DOHH2 (cell line): ENCODE measurements at regions not wholly inside any gene's neighbourhood (a gene's known extent, or its start where the extent isn't known, plus 50 kb on each side); places are given as distances from the start of the nearest gene placed in this dataset.
"Not testable (repeated sequence)": the region's sequence is repeated elsewhere in the genome, so short reads cannot be mapped to it uniquely, and the experiment has no call there.

ENCODE experiments used
- H3F3A ChIP-seq: fragments of 200-600 bp; sonication (generic), shearing (Covaris generic); 2 replicates; pipeline ENCODE4 v1.6.0; 2016; ENCODE audit warnings: antibody characterized with exemption, mild to moderate bottlenecking; ENCODE audit not compliant: control insufficient read depth, insufficient read depth
- H3K27ac ChIP-seq: fragments of 200-600 bp; sonication (generic); 2 replicates; pipeline ENCODE4 v1.5.1; 2014; ENCODE audit warnings: low read depth, mild to moderate bottlenecking, low read length, moderate library complexity
- H3K27me3 ChIP-seq: fragments of 200-600 bp; sonication (generic); 2 replicates; pipeline ENCODE4 v1.6.1; 2014; ENCODE audit warnings: mild to moderate bottlenecking, low read length, mixed read lengths; ENCODE audit not compliant: control insufficient read depth
- H3K36me3 ChIP-seq: fragments of 200-600 bp; sonication (generic); 2 replicates; pipeline ENCODE4 v1.6.1; 2014; ENCODE audit warnings: mild to moderate bottlenecking, low read length, moderate library complexity, mixed read lengths; ENCODE audit not compliant: control insufficient read depth
- H3K4me1 ChIP-seq: fragments of 200-600 bp; sonication (generic); 2 replicates; pipeline ENCODE4 v1.6.1; 2014; ENCODE audit warnings: mild to moderate bottlenecking, low read length, mixed read lengths; ENCODE audit not compliant: control insufficient read depth
- H3K4me2 ChIP-seq: fragments of 200-600 bp; sonication (generic); 2 replicates; pipeline ENCODE4 v1.6.0; 2014; ENCODE audit warnings: mild to moderate bottlenecking, low read length, moderate library complexity
- H3K4me3 ChIP-seq: fragments of 200-600 bp; sonication (generic); 2 replicates; pipeline ENCODE4 v1.5.1; 2014; ENCODE audit warnings: mild to moderate bottlenecking, low read length, mixed read lengths
- H3K79me2 ChIP-seq: fragments of 200-600 bp; sonication (generic); 2 replicates; pipeline ENCODE4 v1.6.1; 2014; ENCODE audit warnings: mild to moderate bottlenecking, low read length, mixed read lengths; ENCODE audit not compliant: control insufficient read depth
- H3K9me2 ChIP-seq: fragments of 200-600 bp; sonication (generic); replicated peaks from 2 replicates; pipeline ENCODE4 v1.6.1; 2014; ENCODE audit warnings: mild to moderate bottlenecking, low read length, mixed read lengths; ENCODE audit not compliant: control insufficient read depth
- H3K9me3 ChIP-seq: fragments of 200-600 bp; sonication (generic); 2 replicates; pipeline ENCODE4 v1.6.1; 2014; ENCODE audit warnings: antibody characterized with exemption, low read length, mixed read lengths; ENCODE audit not compliant: control insufficient read depth, insufficient read depth
- H4K20me1 ChIP-seq: fragments of 200-600 bp; sonication (generic); 2 replicates; pipeline ENCODE4 v1.6.0; 2014; ENCODE audit warnings: low read depth, mild to moderate bottlenecking, antibody characterized with exemption, low read length, moderate library complexity; ENCODE audit not compliant: control insufficient read depth, insufficient read depth
- EZH2phosphoT487 ChIP-seq: fragments of 200-600 bp; sonication (generic); IDR thresholded peaks from 2 replicates; pipeline ENCODE4 v1.6.1; 2017; ENCODE audit warnings: borderline replicate concordance, mild to moderate bottlenecking, antibody characterized with exemption, low read length, moderate library complexity, mixed read lengths
- TF ChIP-seq, protein P1 (sequence below): fragments of 200-600 bp; sonication (generic); IDR thresholded peaks from one replicate; pipeline ENCODE4 v1.5.1; 2014; ENCODE audit warnings: antibody characterized with exemption, mild to moderate bottlenecking, low read depth, low read length; ENCODE audit not compliant: poor library complexity, severe bottlenecking

DNA sequence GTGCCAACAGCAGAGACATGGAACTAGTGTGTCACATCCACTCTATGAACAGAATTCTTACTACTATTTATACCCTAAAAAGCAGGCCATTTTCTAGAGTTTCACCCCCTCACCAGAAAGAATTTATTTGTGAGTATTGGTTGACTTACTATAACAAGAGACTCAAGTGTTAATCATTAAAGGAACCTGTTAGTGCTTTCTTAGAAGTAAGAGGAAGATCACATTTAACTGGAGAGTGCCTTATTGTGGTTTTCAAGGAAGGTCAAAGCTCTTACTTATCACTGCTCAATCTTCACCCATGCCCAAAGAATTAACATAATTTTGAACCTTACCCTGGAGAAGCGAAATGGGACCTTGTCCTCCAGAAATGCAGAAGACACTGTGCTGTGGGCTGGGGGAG lies 169.3 kb upstream of the PRSS1 start:
- Histone ChIP-seq H3K4me3 (no peak overlapping the region), H3K79me2 (no peaks in the 10 kb centered on the region), H3K27me3 (peaks cover 5% of the 10 kb centered on the region; the same call in 1 of the 2 replicates), H3K4me2 (no peak overlapping the region), H3F3A (no peaks in the 10 kb centered on the region), H3K27ac (no peak overlapping the region), H4K20me1 (no peaks in the 10 kb centered on the region), H3K9me3 (no peaks in the 10 kb centered on the region), H3K9me2 (no peaks in the 10 kb centered on the region), H3K36me3 (no peaks in the 10 kb centered on the region), H3K4me1 (no peaks in the 10 kb centered on the region)
- TF ChIP-seq, protein P1, sequence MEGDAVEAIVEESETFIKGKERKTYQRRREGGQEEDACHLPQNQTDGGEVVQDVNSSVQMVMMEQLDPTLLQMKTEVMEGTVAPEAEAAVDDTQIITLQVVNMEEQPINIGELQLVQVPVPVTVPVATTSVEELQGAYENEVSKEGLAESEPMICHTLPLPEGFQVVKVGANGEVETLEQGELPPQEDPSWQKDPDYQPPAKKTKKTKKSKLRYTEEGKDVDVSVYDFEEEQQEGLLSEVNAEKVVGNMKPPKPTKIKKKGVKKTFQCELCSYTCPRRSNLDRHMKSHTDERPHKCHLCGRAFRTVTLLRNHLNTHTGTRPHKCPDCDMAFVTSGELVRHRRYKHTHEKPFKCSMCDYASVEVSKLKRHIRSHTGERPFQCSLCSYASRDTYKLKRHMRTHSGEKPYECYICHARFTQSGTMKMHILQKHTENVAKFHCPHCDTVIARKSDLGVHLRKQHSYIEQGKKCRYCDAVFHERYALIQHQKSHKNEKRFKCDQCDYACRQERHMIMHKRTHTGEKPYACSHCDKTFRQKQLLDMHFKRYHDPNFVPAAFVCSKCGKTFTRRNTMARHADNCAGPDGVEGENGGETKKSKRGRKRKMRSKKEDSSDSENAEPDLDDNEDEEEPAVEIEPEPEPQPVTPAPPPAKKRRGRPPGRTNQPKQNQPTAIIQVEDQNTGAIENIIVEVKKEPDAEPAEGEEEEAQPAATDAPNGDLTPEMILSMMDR = no peak
- no peak for TF ChIP-seq EZH2phosphoT487

GRCh38 chr7:142575351-142575750 lies 173.9 kb upstream of the PRSS1 start:
- not testable (repeated sequence) for H3K4me3 ChIP-seq, H4K20me1 ChIP-seq, H3K9me3 ChIP-seq, H3K79me2 ChIP-seq, H3F3A ChIP-seq, H3K36me3 ChIP-seq, H3K4me1 ChIP-seq, H3K27ac ChIP-seq, H3K9me2 ChIP-seq, H3K4me2 ChIP-seq
- H3K27me3 ChIP-seq = peaks cover 15% of the 10 kb centered on the region

GRCh38 chr7:142571581-142571980 lies 177.7 kb upstream of the PRSS1 start:
- no peak overlapping the region for H3K4me3 ChIP-seq
- H3K27ac ChIP-seq = no peak overlapping the region
- no peaks in the 10 kb centered on the region for H3K9me2 ChIP-seq
- H4K20me1 ChIP-seq = no peaks in the 10 kb centered on the region
- H3K27me3 ChIP-seq = peaks cover 36% of the 10 kb centered on the region
- no peaks in the 10 kb centered on the region for H3F3A ChIP-seq
- no peaks in the 10 kb centered on the region for H3K9me3 ChIP-seq
- no peak overlapping the region for H3K4me2 ChIP-seq
- H3K4me1 ChIP-seq = no peaks in the 10 kb centered on the region
- H3K79me2 ChIP-seq = no peaks in the 10 kb centered on the region
- TF ChIP-seq, protein P1 = no peak
- TF ChIP-seq EZH2phosphoT487 = no peak
- H3K36me3 ChIP-seq = no peaks in the 10 kb centered on the region

DNA sequence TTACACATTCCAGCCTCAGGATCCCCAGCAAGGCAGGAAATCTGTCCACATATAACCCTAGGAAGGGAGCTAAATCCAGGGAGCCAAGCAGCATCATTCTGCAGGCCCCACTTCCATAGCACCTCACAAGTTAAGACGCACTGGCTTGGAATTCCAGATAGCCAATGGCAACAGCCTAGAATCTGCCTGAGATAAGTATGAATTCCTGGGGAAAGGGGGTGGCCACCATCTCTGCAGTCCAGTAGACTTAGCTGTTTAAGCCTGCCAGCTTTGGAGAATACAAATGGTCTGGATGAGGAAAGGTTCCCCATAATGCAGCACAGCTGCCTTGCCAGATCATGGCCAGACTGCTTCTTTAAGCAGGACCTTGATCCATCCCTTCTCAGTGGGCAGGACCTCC lies 179.4 kb upstream of the PRSS1 start:
- no peaks in the 10 kb centered on the region for H3K9me2 ChIP-seq
- no peaks in the 10 kb centered on the region for H3K79me2 ChIP-seq
- 0 out of 2 replicates have a peak, but pooled peaks cover 2% of the 10 kb centered on the region for H4K20me1 ChIP-seq
- no peaks in the 10 kb centered on the region for H3K4me1 ChIP-seq
- H3K4me2 ChIP-seq = no peak overlapping the region
- no peak overlapping the region for H3K27ac ChIP-seq
- H3K27me3 ChIP-seq = peaks cover 36% of the 10 kb centered on the region
- TF ChIP-seq, protein P1 = no peak
- no peak for TF ChIP-seq EZH2phosphoT487
- no peak overlapping the region for H3K4me3 ChIP-seq
- no peaks in the 10 kb centered on the region for H3K36me3 ChIP-seq
- no peaks in the 10 kb centered on the region for H3K9me3 ChIP-seq
- no peaks in the 10 kb centered on the region for H3F3A ChIP-seq
